ENCODE measurements at regions not wholly inside any gene's neighbourhood (a gene's known extent, or its start where the extent isn't known, plus 50 kb on each side); places are given as distances from the start of the nearest gene placed in this dataset.
"Not testable (repeated sequence)": the region's sequence is repeated elsewhere in the genome, so short reads cannot be mapped to it uniquely, and the experiment has no call there.

- Histone ChIP-seq H3K27me3 (ENCODE audit: insufficient read depth, low read length) (no peaks in the 10 kb centered on the region), H3K4me3 (ENCODE audit: low read length) (no peak overlapping the region), H3K9me3 (ENCODE audit: insufficient read depth, low read depth, low read length) (no peaks in the 10 kb centered on the region), H3K9ac (ENCODE audit: low read depth, low read length) (no peak overlapping the region), H3K36me3 (ENCODE audit: insufficient read depth, low read length) (no peaks in the 10 kb centered on the region), H3K27ac (ENCODE audit: low read depth, low read length) (no peak overlapping the region), H3K4me1 (ENCODE audit: insufficient read depth, low read length) (peaks cover 6% of the 10 kb centered on the region; the same call in 1 of the 2 replicates)
- 46% methylated on average over 2 of the region's 2 CpGs for WGBS
Measured at GRCh38 chr2:216930716-216931115, 70.9 kb upstream of the TNP1 start.

- H3K4me3 ChIP-seq (ENCODE audit: low read length); H3K27me3 ChIP-seq (ENCODE audit: insufficient read depth, low read length); H3K4me1 ChIP-seq (ENCODE audit: insufficient read depth, low read length); H3K27ac ChIP-seq (ENCODE audit: low read depth, low read length); H3K36me3 ChIP-seq (ENCODE audit: insufficient read depth, low read length); H3K9me3 ChIP-seq (ENCODE audit: insufficient read depth, low read depth, low read length); H3K9ac ChIP-seq (ENCODE audit: low read depth, low read length): not testable (repeated sequence)
- WGBS = 100% methylated on average over 2 of the region's 4 CpGs
Measured at GRCh38 chr2:216929338-216929737, 69.5 kb upstream of the TNP1 start.

GRCh38 chr2:216927163-216927562, 67.3 kb upstream of the TNP1 start:
- Histone ChIP-seq H3K27me3 (ENCODE audit: insufficient read depth, low read length) (no peaks in the 10 kb centered on the region), H3K4me3 (ENCODE audit: low read length) (no peak overlapping the region), H3K9ac (ENCODE audit: low read depth, low read length) (no peak overlapping the region), H3K9me3 (ENCODE audit: insufficient read depth, low read depth, low read length) (no peaks in the 10 kb centered on the region), H3K27ac (ENCODE audit: low read depth, low read length) (no peak overlapping the region), H3K36me3 (ENCODE audit: insufficient read depth, low read length) (no peaks in the 10 kb centered on the region), H3K4me1 (ENCODE audit: insufficient read depth, low read length) (peaks cover 6% of the 10 kb centered on the region)
- 81% methylated on average over 5 of the region's 5 CpGs for WGBS

GRCh38 chr2:216925636-216926366, 65.9 kb upstream of the TNP1 start:
- Histone ChIP-seq H3K27ac (ENCODE audit: low read depth, low read length) (no peak overlapping the region), H3K27me3 (ENCODE audit: insufficient read depth, low read length) (no peaks in the 10 kb centered on the region), H3K4me1 (ENCODE audit: insufficient read depth, low read length) (peaks cover 8% of the 10 kb centered on the region), H3K9ac (ENCODE audit: low read depth, low read length) (no peak overlapping the region), H3K36me3 (ENCODE audit: insufficient read depth, low read length) (no peaks in the 10 kb centered on the region), H3K4me3 (ENCODE audit: low read length) (no peak overlapping the region), H3K9me3 (ENCODE audit: insufficient read depth, low read depth, low read length) (no peaks in the 10 kb centered on the region)
- 84% methylated on average over 6 of the region's 6 CpGs for WGBS

- 89% methylated on average over 4 of the region's 4 CpGs for WGBS
- Histone ChIP-seq H3K9ac (ENCODE audit: low read depth, low read length) (no peak overlapping the region), H3K27me3 (ENCODE audit: insufficient read depth, low read length) (no peaks in the 10 kb centered on the region), H3K9me3 (ENCODE audit: insufficient read depth, low read depth, low read length) (no peaks in the 10 kb centered on the region), H3K4me3 (ENCODE audit: low read length) (no peak overlapping the region), H3K4me1 (ENCODE audit: insufficient read depth, low read length) (peaks cover 8% of the 10 kb centered on the region), H3K27ac (ENCODE audit: low read depth, low read length) (no peak overlapping the region), H3K36me3 (ENCODE audit: insufficient read depth, low read length) (no peaks in the 10 kb centered on the region)
Measured at GRCh38 chr2:216925006-216925405, 65.1 kb upstream of the TNP1 start.

GRCh38 chr2:216923706-216924105, 63.8 kb upstream of the TNP1 start:
- no peaks in the 10 kb centered on the region for H3K36me3 ChIP-seq (ENCODE audit: insufficient read depth, low read length)
- H3K27ac ChIP-seq (ENCODE audit: low read depth, low read length) = no peak overlapping the region

GRCh38 chr2:216922175-216922780, 62.4 kb upstream of the TNP1 start:
- Histone ChIP-seq H3K9ac (ENCODE audit: low read depth, low read length) (no peak overlapping the region), H3K9me3 (ENCODE audit: insufficient read depth, low read depth, low read length) (no peaks in the 10 kb centered on the region), H3K4me3 (ENCODE audit: low read length) (no peak overlapping the region), H3K36me3 (ENCODE audit: insufficient read depth, low read length) (no peaks in the 10 kb centered on the region), H3K27me3 (ENCODE audit: insufficient read depth, low read length) (no peaks in the 10 kb centered on the region), H3K4me1 (ENCODE audit: insufficient read depth, low read length) (peaks cover 8% of the 10 kb centered on the region), H3K27ac (ENCODE audit: low read depth, low read length) (no peak overlapping the region)
- WGBS = 52% methylated on average over 4 of the region's 6 CpGs

More at GRCh38 chr2:216923706-216924105, 63.8 kb upstream of the TNP1 start:
- H3K4me3 ChIP-seq (ENCODE audit: low read length) = no peak overlapping the region
- no peaks in the 10 kb centered on the region for H3K27me3 ChIP-seq (ENCODE audit: insufficient read depth, low read length)
- H3K4me1 ChIP-seq (ENCODE audit: insufficient read depth, low read length) = peaks cover 8% of the 10 kb centered on the region
- H3K9me3 ChIP-seq (ENCODE audit: insufficient read depth, low read depth, low read length) = no peaks in the 10 kb centered on the region
- no peak overlapping the region for H3K9ac ChIP-seq (ENCODE audit: low read depth, low read length)
- 100% methylated on average over 1 of the region's 3 CpGs for WGBS

GRCh38 chr2:216920937-216921456, 61.1 kb upstream of the TNP1 start:
- Histone ChIP-seq H3K27ac (ENCODE audit: low read depth, low read length) (no peak overlapping the region), H3K9me3 (ENCODE audit: insufficient read depth, low read depth, low read length) (no peaks in the 10 kb centered on the region), H3K4me1 (ENCODE audit: insufficient read depth, low read length) (peaks cover 8% of the 10 kb centered on the region), H3K27me3 (ENCODE audit: insufficient read depth, low read length) (no peaks in the 10 kb centered on the region), H3K4me3 (ENCODE audit: low read length) (no peak overlapping the region), H3K36me3 (ENCODE audit: insufficient read depth, low read length) (no peaks in the 10 kb centered on the region), H3K9ac (ENCODE audit: low read depth, low read length) (no peak overlapping the region)
- WGBS = 83% methylated on average over 10 of the region's 10 CpGs

- Histone ChIP-seq H3K4me3 (ENCODE audit: low read length) (no peak overlapping the region), H3K27me3 (ENCODE audit: insufficient read depth, low read length) (no peaks in the 10 kb centered on the region), H3K36me3 (ENCODE audit: insufficient read depth, low read length) (no peaks in the 10 kb centered on the region), H3K9me3 (ENCODE audit: insufficient read depth, low read depth, low read length) (no peaks in the 10 kb centered on the region), H3K4me1 (ENCODE audit: insufficient read depth, low read length) (peaks cover 8% of the 10 kb centered on the region), H3K27ac (ENCODE audit: low read depth, low read length) (no peak overlapping the region), H3K9ac (ENCODE audit: low read depth, low read length) (no peak overlapping the region)
- WGBS = 95% methylated on average over 8 of the region's 8 CpGs
Measured at GRCh38 chr2:216920143-216920876, 60.4 kb upstream of the TNP1 start.

GRCh38 chr2:216918088-216918680, 58.3 kb upstream of the TNP1 start:
- Histone ChIP-seq H3K27ac (ENCODE audit: low read depth, low read length) (no peak overlapping the region), H3K4me1 (ENCODE audit: insufficient read depth, low read length) (peaks cover 5% of the 10 kb centered on the region), H3K27me3 (ENCODE audit: insufficient read depth, low read length) (no peaks in the 10 kb centered on the region), H3K9ac (ENCODE audit: low read depth, low read length) (no peak overlapping the region), H3K9me3 (ENCODE audit: insufficient read depth, low read depth, low read length) (no peaks in the 10 kb centered on the region), H3K36me3 (ENCODE audit: insufficient read depth, low read length) (no peaks in the 10 kb centered on the region), H3K4me3 (ENCODE audit: low read length) (no peak overlapping the region)
- WGBS = 94% methylated on average over 6 of the region's 6 CpGs
